ENCODE measurements at regions not wholly inside any gene's neighbourhood (a gene's known extent, or its start where the extent isn't known, plus 50 kb on each side); places are given as distances from the start of the nearest gene placed in this dataset.

DNA sequence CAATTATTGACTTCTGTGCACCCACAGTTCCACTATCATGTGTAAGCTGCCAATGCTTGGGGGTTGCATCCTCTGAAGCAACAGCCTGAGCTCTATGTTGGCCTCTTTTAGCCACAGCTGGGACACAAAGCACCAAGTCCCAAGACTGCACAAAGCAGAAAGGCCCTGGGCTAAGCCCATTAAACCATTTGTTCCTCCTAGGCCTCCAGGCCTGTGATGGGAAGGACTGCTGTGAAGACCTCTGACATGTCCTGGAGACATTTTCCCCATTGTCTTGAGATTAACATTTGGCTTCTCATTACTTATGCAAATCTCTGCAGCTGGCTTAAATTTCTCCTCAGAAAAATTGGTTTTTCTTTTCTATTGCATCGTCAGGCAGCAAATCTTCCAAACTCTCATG, 123.7 kb upstream of the DEPDC1 start:
- no peak for TF ChIP-seq CTCF (IDR thresholded peaks at IDR 0.05)
- Histone ChIP-seq H3K9me3 (peaks cover 5% of the 10 kb centered on the region), H3K36me3 (ENCODE audit: insufficient read depth in 1 of 2, low read depth in 1 of 2) (no peaks in the 10 kb centered on the region), H3K27me3 (ENCODE audit: insufficient read depth in 3 of 3, low read length in 2 of 3) (no peaks in the 10 kb centered on the region), H3K27ac (no peak overlapping the region), H3K4me1 (no peaks in the 10 kb centered on the region), H3K4me3 (no peak overlapping the region)
- no peak for ATAC-seq
- intact Hi-C loops (cut with DNase I), result no loop called here
- DNase-seq, result no peak
- 86 to 94% (median 90%) methylated on average over 1 of the region's 1 CpG for WGBS, 3 donors

DNA sequence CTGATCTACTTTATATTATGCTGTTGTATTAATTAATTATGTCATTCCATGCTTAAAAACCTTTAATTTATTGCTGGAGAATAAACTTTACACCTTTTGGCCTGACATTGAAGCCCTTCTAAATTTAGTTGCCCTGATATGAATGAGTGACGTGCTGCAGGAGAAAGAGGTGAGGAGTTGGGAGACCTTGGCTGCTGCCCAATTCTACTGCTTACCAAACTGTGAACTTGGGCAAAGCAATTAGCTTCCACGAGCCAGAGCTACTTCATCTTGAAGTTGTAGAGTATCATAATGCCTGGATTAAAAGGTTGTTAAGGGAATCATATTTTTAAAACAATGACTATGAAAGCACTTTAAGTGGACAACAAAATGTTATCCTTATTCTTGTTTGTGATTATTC, 126.8 kb upstream of the DEPDC1 start:
- WGBS, 3 donors, result 12 to 24% (median 14%) methylated on average over 2 of the region's 2 CpGs
- H3K36me3 ChIP-seq (ENCODE audit: insufficient read depth in 1 of 2, low read depth in 1 of 2), result no peaks in the 10 kb centered on the region
- ATAC-seq, result no peak
- peaks cover 5% of the 10 kb centered on the region for H3K9me3 ChIP-seq
- no peaks in the 10 kb centered on the region for H3K27me3 ChIP-seq (ENCODE audit: insufficient read depth in 3 of 3, low read length in 2 of 3)
- no peak for TF ChIP-seq CTCF (IDR thresholded peaks at IDR 0.05)
- no peak overlapping the region for H3K27ac ChIP-seq
- H3K4me1 ChIP-seq, result no peaks in the 10 kb centered on the region
- no peak for DNase-seq
- intact Hi-C loops (cut with DNase I), result no loop called here
- H3K4me3 ChIP-seq, result no peak overlapping the region

DNA sequence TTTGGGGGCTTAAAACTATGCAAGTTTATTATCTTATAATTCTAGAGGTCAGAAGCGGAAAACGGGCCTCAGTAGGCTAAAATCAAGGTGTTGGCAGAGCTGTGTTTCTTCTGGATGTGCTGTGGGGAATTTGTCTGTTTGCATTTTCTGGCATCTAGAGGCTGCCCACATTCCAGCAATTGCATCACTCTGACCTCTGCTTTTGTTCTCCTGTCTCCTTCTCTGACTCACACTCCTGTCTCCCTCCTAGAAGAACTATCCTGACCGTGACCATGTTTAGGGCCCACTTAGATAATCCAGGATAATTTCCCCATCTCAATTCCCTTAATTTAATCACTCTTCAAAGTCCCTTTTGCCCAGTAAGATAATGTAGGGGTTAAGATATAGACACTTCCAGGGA, 127.4 kb upstream of the DEPDC1 start:
- DNase-seq (no peak), ATAC-seq (no peak)
- peaks cover 5% of the 10 kb centered on the region for H3K9me3 ChIP-seq
- H3K4me3 ChIP-seq, result no peak overlapping the region
- no peaks in the 10 kb centered on the region for H3K4me1 ChIP-seq
- intact Hi-C loops (cut with DNase I), result no loop called here
- no peaks in the 10 kb centered on the region for H3K27me3 ChIP-seq (ENCODE audit: insufficient read depth in 3 of 3, low read length in 2 of 3)
- 36 to 71% (median 55%) methylated on average over 3 of the region's 3 CpGs for WGBS, 3 donors
- no peak for TF ChIP-seq CTCF (IDR thresholded peaks at IDR 0.05)
- no peak overlapping the region for H3K27ac ChIP-seq
- H3K36me3 ChIP-seq (ENCODE audit: insufficient read depth in 1 of 2, low read depth in 1 of 2), result no peaks in the 10 kb centered on the region

GRCh38 chr1:68625624-68626023, 128.7 kb upstream of the DEPDC1 start:
- DNase-seq (no peak), ATAC-seq (no peak)
- TF ChIP-seq CTCF (IDR thresholded peaks at IDR 0.05), result no peak
- Histone ChIP-seq H3K27me3 (ENCODE audit: insufficient read depth in 3 of 3, low read length in 2 of 3) (no peaks in the 10 kb centered on the region), H3K36me3 (ENCODE audit: insufficient read depth in 1 of 2, low read depth in 1 of 2) (no peaks in the 10 kb centered on the region), H3K9me3 (peaks cover 5% of the 10 kb centered on the region), H3K4me3 (no peak overlapping the region), H3K4me1 (no peaks in the 10 kb centered on the region), H3K27ac (no peak overlapping the region)
- intact Hi-C loops (cut with DNase I), result no loop called here
- 72 to 82% (median 79%) methylated on average over 1 of the region's 1 CpG for WGBS, 3 donors

- 65 to 70% (median 69%) methylated on average over 4 of the region's 4 CpGs for WGBS, 3 donors
- Histone ChIP-seq H3K4me3 (no peak overlapping the region), H3K27me3 (ENCODE audit: insufficient read depth in 3 of 3, low read length in 2 of 3) (no peaks in the 10 kb centered on the region), H3K9me3 (no peaks in the 10 kb centered on the region), H3K4me1 (no peaks in the 10 kb centered on the region), H3K27ac (no peak overlapping the region), H3K36me3 (ENCODE audit: insufficient read depth in 1 of 2, low read depth in 1 of 2) (no peaks in the 10 kb centered on the region)
- intact Hi-C loops (cut with DNase I), result no loop called here
- ATAC-seq (no peak), DNase-seq (no peak)
- no peak for TF ChIP-seq CTCF (IDR thresholded peaks at IDR 0.05)
Observed at GRCh38 chr1:68633141-68633919, 136.4 kb upstream of the DEPDC1 start.

Data from psoas muscle (tissue), 7 donors.